CD4-positive, alpha-beta T cell (primary cell): ENCODE measurements at regions not wholly inside any gene's neighbourhood (a gene's known extent, or its start where the extent isn't known, plus 50 kb on each side); places are given as distances from the start of the nearest gene placed in this dataset.

Experiments
- ATAC-seq: fragments of 200-7000 bp; cut with Tn5 transposase; one replicate; pipeline ENCODE4 v1.10.0; 2022; ENCODE audit warnings: mild to moderate bottlenecking; ENCODE audit not compliant: poor library complexity
- CTCF ChIA-PET: fragments of 350-600 bp; sonication (Branson Sonifier 250); formaldehyde crosslinking; loops from one replicate; lab custom pipeline; 2021; ENCODE audit warnings: antibody characterized with exemption, inconsistent platforms; lab: Charles Lee
- POLR2A ChIA-PET: fragments of 350-600 bp; sonication (Branson Sonifier 250); formaldehyde crosslinking; loops from one replicate; lab custom pipeline; 2021; ENCODE audit warnings: antibody characterized with exemption, inconsistent platforms; lab: Charles Lee
- DNase-seq, 14 experiments: peaks; one replicate each; pipeline ENCODE4 v3.0.0-alpha.2; 2013 to 2020; ENCODE audit warnings: mixed read lengths in 2 of 14
- H3K27ac ChIP-seq, 2 donors: one replicate each; pipeline versions ENCODE4 v1.5.1 to v1.7.0; 2013; ENCODE audit warnings: low read length in 2 of 2, low read depth in 1 of 2, mild to moderate bottlenecking in 1 of 2
- H3K27me3 ChIP-seq, 2 experiments: 1 replicate in 1 of 2; 2 replicates in 1 of 2; pipeline versions ENCODE4 v1.6.1 to v1.7.0; 2013; ENCODE audit warnings: low read length in 2 of 2, control low read depth in 1 of 2, mild to moderate bottlenecking in 1 of 2, moderate library complexity in 1 of 2; ENCODE audit not compliant: insufficient read depth in 2 of 2, control insufficient read depth in 1 of 2
- H3K36me3 ChIP-seq: one replicate; pipeline ENCODE4 v1.6.1; 2013; ENCODE audit warnings: low read length, control low read depth; ENCODE audit not compliant: insufficient read depth
- H3K4me1 ChIP-seq: one replicate; pipeline ENCODE4 v1.6.1; 2013; ENCODE audit warnings: low read length, control low read depth; ENCODE audit not compliant: insufficient read depth
- H3K4me3 ChIP-seq: one replicate; pipeline ENCODE4 v1.5.1; 2013; ENCODE audit warnings: mild to moderate bottlenecking, low read length, moderate library complexity
- H3K9me3 ChIP-seq, 2 experiments: 1 replicate in 1 of 2; 2 replicates in 1 of 2; pipeline versions ENCODE4 v1.6.1 to v1.7.0; 2013; ENCODE audit warnings: low read length in 2 of 2, mild to moderate bottlenecking in 2 of 2, control low read depth in 1 of 2, moderate library complexity in 1 of 2; ENCODE audit not compliant: control insufficient read depth in 1 of 2, insufficient read depth in 1 of 2
- H3K27ac Mint-ChIP-seq: one replicate; pipeline ENCODE4 v1.8.0; 2020; ENCODE audit warnings: mixed read lengths
- H3K27me3 Mint-ChIP-seq: one replicate; pipeline ENCODE4 v1.8.0; 2021; ENCODE audit warnings: mixed read lengths
- H3K36me3 Mint-ChIP-seq: one replicate; pipeline ENCODE4 v1.8.0; 2021; ENCODE audit warnings: low read depth, mixed read lengths
- H3K4me1 Mint-ChIP-seq: one replicate; pipeline ENCODE4 v1.8.0; 2021; ENCODE audit warnings: low read depth, mixed read lengths
- H3K4me3 Mint-ChIP-seq: one replicate; pipeline ENCODE4 v1.8.0; 2020; ENCODE audit warnings: mild to moderate bottlenecking, mixed read lengths
- H3K9me3 Mint-ChIP-seq: one replicate; pipeline ENCODE4 v1.8.0; 2020; ENCODE audit warnings: mixed read lengths
- CTCF ChIP-seq: fragments of 200-600 bp; IDR thresholded peaks from one replicate; pipeline ENCODE4 v1.8.0; 2022; ENCODE audit warnings: antibody characterized with exemption, mild to moderate bottlenecking
- intact Hi-C, 2 experiments: fragments of 100-400 bp; cut with DNase I in 1 of 2; cut with micrococcal nuclease in 1 of 2; formaldehyde crosslinking; loops; one replicate each; pipeline versions ENCODE4 v1.15.1 to v1.9.0; 2023 to 2025; cut with DNase I, micrococcal nuclease

- no peak overlapping the region for H3K4me3 Mint-ChIP-seq
- no peaks in the 10 kb centered on the region for H3K9me3 Mint-ChIP-seq
- no peaks in the 10 kb centered on the region for H3K36me3 ChIP-seq
- no peaks in the 10 kb centered on the region for H3K27me3 ChIP-seq
- H3K4me3 ChIP-seq = no peak overlapping the region
- intact Hi-C loops = no loop called here
- ChIA-PET POLR2A (no interaction called here), CTCF (interaction anchor here (1.6 kb wide), 1 partner anchor 10 kb away, joined by 6 read pairs; no protein-coding TSS in a partner anchor)
- H3K27me3 Mint-ChIP-seq = no peaks in the 10 kb centered on the region
- H3K9me3 ChIP-seq = peaks cover 0 to 4% of the 10 kb centered on the region in 2 experiments
- no peak overlapping the region for H3K27ac Mint-ChIP-seq
- TF ChIP-seq CTCF = no peak
- no peaks in the 10 kb centered on the region for H3K36me3 Mint-ChIP-seq
- ATAC-seq = no peak
- DNase-seq = no peak
- no peaks in the 10 kb centered on the region for H3K4me1 Mint-ChIP-seq
- H3K27ac ChIP-seq = no peak overlapping the region
- no peaks in the 10 kb centered on the region for H3K4me1 ChIP-seq
These were observed 195.7 kb upstream of the MAN1A1 start for GRCh38 chr6:119545245-119545644.

- intact Hi-C loops = no loop called here
- peaks cover 0 to 4% of the 10 kb centered on the region in 2 experiments for H3K9me3 ChIP-seq
- Mint-ChIP-seq H3K27ac (no peak overlapping the region), H3K9me3 (no peaks in the 10 kb centered on the region), H3K4me3 (no peak overlapping the region), H3K36me3 (no peaks in the 10 kb centered on the region), H3K4me1 (no peaks in the 10 kb centered on the region), H3K27me3 (no peaks in the 10 kb centered on the region)
- no peaks in the 10 kb centered on the region for H3K36me3 ChIP-seq
- no peaks in the 10 kb centered on the region for H3K4me1 ChIP-seq
- ATAC-seq (no peak), DNase-seq (no peak)
- CTCF ChIA-PET = interaction anchor here (1.6 kb wide), 1 partner anchor 9 kb away, joined by 6 read pairs; no protein-coding TSS in a partner anchor
- H3K27ac ChIP-seq = no peak overlapping the region
- POLR2A ChIA-PET = no interaction called here
- H3K27me3 ChIP-seq = no peaks in the 10 kb centered on the region
- TF ChIP-seq CTCF = no peak
- no peak overlapping the region for H3K4me3 ChIP-seq
These were observed 195.0 kb upstream of the MAN1A1 start for GRCh38 chr6:119544325-119545175.

GRCh38 chr6:119543332-119543731 lies 193.8 kb upstream of the MAN1A1 start:
- Histone ChIP-seq H3K36me3 (no peaks in the 10 kb centered on the region), H3K27me3 (no peaks in the 10 kb centered on the region), H3K4me3 (no peak overlapping the region), H3K9me3 (peaks cover 0 to 9% of the 10 kb centered on the region in 2 experiments), H3K4me1 (no peaks in the 10 kb centered on the region), H3K27ac (no peak overlapping the region)
- Mint-ChIP-seq H3K27me3 (no peaks in the 10 kb centered on the region), H3K4me1 (no peaks in the 10 kb centered on the region), H3K36me3 (no peaks in the 10 kb centered on the region), H3K27ac (no peak overlapping the region), H3K9me3 (no peaks in the 10 kb centered on the region), H3K4me3 (no peak overlapping the region)
- POLR2A ChIA-PET = interaction anchor here (0.6 kb wide), 1 partner anchor 1814 kb away, joined by 3 read pairs; no protein-coding TSS in a partner anchor
- DNase-seq (no peak), ATAC-seq (no peak)
- intact Hi-C loops = no loop called here
- CTCF ChIA-PET = no interaction called here
- no peak for TF ChIP-seq CTCF
